K562 (cell line): ENCODE measurements at regions not wholly inside any gene's neighbourhood (a gene's known extent, or its start where the extent isn't known, plus 50 kb on each side); places are given as distances from the start of the nearest gene placed in this dataset.

Source experiments
- ATAC-seq: fragments of 200-7000 bp; cut with Tn5 transposase; 3 replicates; pipeline ENCODE4 v1.9.1; 2020; ENCODE audit warnings: moderate library complexity
- BruUV-seq: library from RNA; stranded (reverse); fragments of 400-500 nt; replicated peaks from 2 replicates; lab custom pipeline; 2021; lab: Mats Ljungman, UMichigan
- CTCF ChIA-PET: fragments of 300-600 bp; formaldehyde crosslinking; extraction: SDS; loops from one replicate; lab custom pipeline; 2021; ENCODE audit warnings: low intra/inter-chr PET ratio; lab: Yijun Ruan, JAX
- POLR2A ChIA-PET: fragments of 300-600, 350-650 bp; sonication (Branson Sonifier 250); formaldehyde crosslinking; extraction: SDS; loops from one replicate; lab custom pipeline; 2021; ENCODE audit warnings: antibody characterized with exemption, inconsistent platforms; lab: Yijun Ruan, JAX
- DNase-seq, 4 experiments: peaks; one replicate each; pipeline versions ENCODE4 v3.0.0 to v3.0.0-alpha.2; 2011 to 2018; ENCODE audit warnings: low spot score in 3 of 4, mixed read lengths in 3 of 4; ENCODE audit errors: extremely low read depth in 1 of 4
- FAIRE-seq: peaks from 2 replicates; lab custom pipeline; 2011; peaks lifted over from hg19 to GRCh38; lab: Jason Lieb, UNC
- H2AFZ ChIP-seq: 2 replicates; pipeline ENCODE4 v1.6.0; 2011; ENCODE audit warnings: low read depth, low read length, control low read depth, inconsistent platforms
- H3K27ac ChIP-seq: fragments of 200-600 bp; 3 replicates; pipeline ENCODE4 v1.8.0; 2011; ENCODE audit warnings: low read depth, mild to moderate bottlenecking, control low read depth, inconsistent platforms, low read length, moderate library complexity, mixed read lengths; ENCODE audit errors: extremely low read depth
- H3K27me3 ChIP-seq, 2 experiments: fragments of 300-600 bp in 1 of 2; 2 replicates in 1 of 2; 3 replicates in 1 of 2; pipeline versions ENCODE4 v1.6.0 to v1.8.0; 2011; ENCODE audit warnings: inconsistent platforms in 2 of 2, low read length in 2 of 2, mild to moderate bottlenecking in 1 of 2, mixed read lengths in 1 of 2, moderate library complexity in 1 of 2; ENCODE audit not compliant: control insufficient read depth in 2 of 2, insufficient read depth in 2 of 2
- H3K36me3 ChIP-seq: fragments of 300-600 bp; 3 replicates; pipeline ENCODE4 v1.8.0; 2011; ENCODE audit warnings: mild to moderate bottlenecking, low read length, inconsistent platforms; ENCODE audit not compliant: control insufficient read depth, insufficient read depth
- H3K4me1 ChIP-seq, 2 experiments: fragments of 200-600 bp in 1 of 2; replicated peaks in 1 of 2; 2 replicates in 1 of 2; 3 replicates in 1 of 2; pipeline versions ENCODE4 v1.5.1 to v1.8.0; 2011; ENCODE audit warnings: inconsistent platforms in 2 of 2, low read length in 2 of 2, mild to moderate bottlenecking in 1 of 2, mixed read lengths in 1 of 2, moderate library complexity in 1 of 2; ENCODE audit not compliant: control insufficient read depth in 2 of 2, insufficient read depth in 2 of 2
- H3K4me2 ChIP-seq: 2 replicates; pipeline ENCODE4 v1.6.1; 2011; ENCODE audit warnings: low read length, control low read depth, inconsistent platforms, mixed read lengths; ENCODE audit not compliant: insufficient read depth
- H3K4me3 ChIP-seq: fragments of 200-600 bp; sonication (generic), shearing (Covaris generic); 2 replicates; pipeline ENCODE4 v1.5.1; 2016; ENCODE audit warnings: control low read depth, inconsistent platforms
- H3K79me2 ChIP-seq: fragments of 200-600 bp; 3 replicates; pipeline ENCODE4 v1.8.0; 2011; ENCODE audit warnings: low read length, inconsistent platforms; ENCODE audit not compliant: control insufficient read depth, insufficient read depth
- H3K9ac ChIP-seq, 2 experiments: 2 replicates each; pipeline versions ENCODE4 v1.6.0 to v1.6.1; 2011; ENCODE audit warnings: low read depth in 2 of 2, low read length in 2 of 2, control low read depth in 1 of 2, inconsistent platforms in 1 of 2, mild to moderate bottlenecking in 1 of 2, mixed read lengths in 1 of 2; ENCODE audit not compliant: insufficient read depth in 1 of 2
- H3K9me1 ChIP-seq: one replicate; pipeline ENCODE4 v1.6.0; 2011; ENCODE audit warnings: inconsistent platforms, mild to moderate bottlenecking, low read length, moderate library complexity; ENCODE audit not compliant: control insufficient read depth, insufficient read depth
- H3K9me3 ChIP-seq: replicated peaks from 2 replicates; pipeline ENCODE4 v1.5.1; 2011; ENCODE audit warnings: low read depth, low read length, inconsistent platforms; ENCODE audit not compliant: control insufficient read depth, insufficient read depth
- H4K20me1 ChIP-seq: replicated peaks from 2 replicates; pipeline ENCODE4 v1.6.1; 2011; ENCODE audit warnings: low read length, inconsistent platforms, mixed read lengths; ENCODE audit not compliant: control insufficient read depth, insufficient read depth
- GABPB1 ChIP-seq: sonication (generic); formaldehyde crosslinking; IDR thresholded peaks from 2 replicates; pipeline ENCODE4 v1.8.0; 2022; ENCODE audit warnings: mild to moderate bottlenecking, missing genetic modification reagents
- NFATC3 ChIP-seq: fragments of 450-650 bp; IDR thresholded peaks from 2 replicates; pipeline ENCODE4 v1.6.1; 2017; ENCODE audit warnings: mild to moderate bottlenecking
- NUFIP1 ChIP-seq: fragments of 450-650 bp; IDR thresholded peaks from 2 replicates; pipeline ENCODE4 v1.6.1; 2018; ENCODE audit not compliant: partially characterized antibody
- SRSF3 ChIP-seq: fragments of 200-400 bp; formaldehyde crosslinking; IDR thresholded peaks from 2 replicates; pipeline ENCODE4 v1.6.1; 2016; ENCODE audit warnings: mild to moderate bottlenecking, low read length, moderate library complexity; ENCODE audit not compliant: insufficient read depth
- ZFP30 ChIP-seq: fragments of 250-450 bp; sonication (Bioruptor Pico); IDR thresholded peaks from 2 replicates; pipeline ENCODE4 v1.8.0; 2022; ENCODE audit warnings: moderate library complexity, mild to moderate bottlenecking, inconsistent platforms, borderline replicate concordance
- ZNF311 ChIP-seq: fragments of 250-450 bp; sonication (Bioruptor Pico); IDR thresholded peaks from 2 replicates; pipeline ENCODE4 v1.4.0; 2020; ENCODE audit warnings: mild to moderate bottlenecking, moderate library complexity
- ZNF609 ChIP-seq: sonication (generic); formaldehyde crosslinking; IDR thresholded peaks from 2 replicates; pipeline ENCODE4 v1.8.1; 2023; ENCODE audit warnings: missing genetic modification reagents, mild to moderate bottlenecking, borderline replicate concordance
- ZNF830 ChIP-seq: fragments of 250-450 bp; sonication (Bioruptor Pico); IDR thresholded peaks from 2 replicates; pipeline ENCODE4 v1.5.0; 2021; ENCODE audit warnings: mild to moderate bottlenecking
- WGBS: fragments of 100-300 bp; shearing (Covaris generic); methylation state at CpG from one replicate; pipeline ENCODE4 v1.1.6; 2016; ENCODE audit warnings: low coverage, mixed read lengths; ENCODE audit not compliant: insufficient coverage; ENCODE audit errors: missing lambda C conversion rate; 5-methylcytosine and 5-hydroxymethylcytosine counted together
- in situ Hi-C: fragments of 300-500 bp; cut with MboI; formaldehyde crosslinking; loops from 4 replicates; pipeline ENCODE4 v1.15.0; 2018; ENCODE audit warnings: inconsistent platforms, mixed read lengths
- intact Hi-C: fragments of 100-400 bp; cut with micrococcal nuclease; formaldehyde crosslinking; loops from 2 replicates; pipeline ENCODE4 v1.14.2; 2022
- TF ChIP-seq, protein P1 (sequence below): sonication (generic); formaldehyde crosslinking; IDR thresholded peaks from 2 replicates; pipeline ENCODE4 v1.8.0; 2023; ENCODE audit warnings: mild to moderate bottlenecking, missing genetic modification reagents
- TF ChIP-seq, protein P2 (sequence below): fragments of 200-800 bp; sonication (Bioruptor generic); IDR thresholded peaks from 2 replicates; pipeline ENCODE4 v1.6.1; 2017; ENCODE audit warnings: missing genetic modification characterization, missing compliant biosample characterization
- TF ChIP-seq, protein P3 (sequence below): sonication (generic); formaldehyde crosslinking; IDR thresholded peaks from 2 replicates; pipeline ENCODE4 v1.5.0; 2020; ENCODE audit warnings: missing genetic modification reagents

DNA sequence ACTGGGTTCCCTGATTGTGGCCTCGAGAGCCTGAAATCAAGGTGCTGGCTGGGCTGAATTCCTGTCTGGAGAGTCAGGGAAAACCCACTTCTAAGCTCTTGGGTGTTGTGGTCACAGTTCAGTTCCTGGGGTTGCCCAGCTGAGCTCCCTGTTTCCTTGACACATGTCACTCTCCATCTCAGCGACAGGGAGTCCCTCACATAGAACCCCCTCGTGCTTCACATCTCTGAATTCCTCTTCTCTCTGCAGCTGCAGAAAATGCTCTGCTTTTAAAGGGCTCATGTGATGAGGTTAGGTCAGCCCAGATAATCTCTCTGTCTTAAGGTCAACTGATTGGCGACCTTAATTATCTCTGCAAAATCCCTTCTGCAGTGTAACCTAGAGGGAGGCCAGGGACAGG, 53.5 kb upstream of the NFIL3 start:
- intact Hi-C loops (no loop called here), in situ Hi-C loops (no loop called here)
- no peak overlapping the region for H2AFZ ChIP-seq
- CTCF ChIA-PET, result no interaction called here
- H3K36me3 ChIP-seq, result no peaks in the 10 kb centered on the region
- FAIRE-seq (no peak), ATAC-seq (no peak), DNase-seq (no peak)
- H4K20me1 ChIP-seq, result no peaks in the 10 kb centered on the region
- H3K27ac ChIP-seq, result no peak overlapping the region
- POLR2A ChIA-PET, result no interaction called here
- no peaks in the 10 kb centered on the region for H3K4me1 ChIP-seq
- H3K4me2 ChIP-seq, result no peak overlapping the region
- no peaks in the 10 kb centered on the region for H3K9me3 ChIP-seq
- H3K79me2 ChIP-seq, result no peaks in the 10 kb centered on the region
- BruUV-seq, result no TSS peak
- 0% methylated on average over 4 of the region's 4 CpGs for WGBS
- H3K27me3 ChIP-seq, result peaks cover 3 to 10% of the 10 kb centered on the region in 2 experiments; a peak in 3 of 5 replicates
- H3K9me1 ChIP-seq, result no peaks in the 10 kb centered on the region
- no peak overlapping the region for H3K4me3 ChIP-seq
- H3K9ac ChIP-seq, result no peak overlapping the region
- TF ChIP-seq, protein P1, sequence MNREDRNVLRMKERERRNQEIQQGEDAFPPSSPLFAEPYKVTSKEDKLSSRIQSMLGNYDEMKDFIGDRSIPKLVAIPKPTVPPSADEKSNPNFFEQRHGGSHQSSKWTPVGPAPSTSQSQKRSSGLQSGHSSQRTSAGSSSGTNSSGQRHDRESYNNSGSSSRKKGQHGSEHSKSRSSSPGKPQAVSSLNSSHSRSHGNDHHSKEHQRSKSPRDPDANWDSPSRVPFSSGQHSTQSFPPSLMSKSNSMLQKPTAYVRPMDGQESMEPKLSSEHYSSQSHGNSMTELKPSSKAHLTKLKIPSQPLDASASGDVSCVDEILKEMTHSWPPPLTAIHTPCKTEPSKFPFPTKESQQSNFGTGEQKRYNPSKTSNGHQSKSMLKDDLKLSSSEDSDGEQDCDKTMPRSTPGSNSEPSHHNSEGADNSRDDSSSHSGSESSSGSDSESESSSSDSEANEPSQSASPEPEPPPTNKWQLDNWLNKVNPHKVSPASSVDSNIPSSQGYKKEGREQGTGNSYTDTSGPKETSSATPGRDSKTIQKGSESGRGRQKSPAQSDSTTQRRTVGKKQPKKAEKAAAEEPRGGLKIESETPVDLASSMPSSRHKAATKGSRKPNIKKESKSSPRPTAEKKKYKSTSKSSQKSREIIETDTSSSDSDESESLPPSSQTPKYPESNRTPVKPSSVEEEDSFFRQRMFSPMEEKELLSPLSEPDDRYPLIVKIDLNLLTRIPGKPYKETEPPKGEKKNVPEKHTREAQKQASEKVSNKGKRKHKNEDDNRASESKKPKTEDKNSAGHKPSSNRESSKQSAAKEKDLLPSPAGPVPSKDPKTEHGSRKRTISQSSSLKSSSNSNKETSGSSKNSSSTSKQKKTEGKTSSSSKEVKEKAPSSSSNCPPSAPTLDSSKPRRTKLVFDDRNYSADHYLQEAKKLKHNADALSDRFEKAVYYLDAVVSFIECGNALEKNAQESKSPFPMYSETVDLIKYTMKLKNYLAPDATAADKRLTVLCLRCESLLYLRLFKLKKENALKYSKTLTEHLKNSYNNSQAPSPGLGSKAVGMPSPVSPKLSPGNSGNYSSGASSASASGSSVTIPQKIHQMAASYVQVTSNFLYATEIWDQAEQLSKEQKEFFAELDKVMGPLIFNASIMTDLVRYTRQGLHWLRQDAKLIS, result no peak
- TF ChIP-seq GABPB1 (CRISPR knock-in tag) (no peak), ZNF609 (CRISPR knock-in tag) (no peak), ZFP30 (CRISPR knock-in tag) (no peak), NUFIP1 (no peak), ZNF830 (CRISPR knock-in tag) (no peak), ZNF311 (CRISPR knock-in tag) (no peak), SRSF3 (no peak), NFATC3 (no peak)
- TF ChIP-seq, protein P2, sequence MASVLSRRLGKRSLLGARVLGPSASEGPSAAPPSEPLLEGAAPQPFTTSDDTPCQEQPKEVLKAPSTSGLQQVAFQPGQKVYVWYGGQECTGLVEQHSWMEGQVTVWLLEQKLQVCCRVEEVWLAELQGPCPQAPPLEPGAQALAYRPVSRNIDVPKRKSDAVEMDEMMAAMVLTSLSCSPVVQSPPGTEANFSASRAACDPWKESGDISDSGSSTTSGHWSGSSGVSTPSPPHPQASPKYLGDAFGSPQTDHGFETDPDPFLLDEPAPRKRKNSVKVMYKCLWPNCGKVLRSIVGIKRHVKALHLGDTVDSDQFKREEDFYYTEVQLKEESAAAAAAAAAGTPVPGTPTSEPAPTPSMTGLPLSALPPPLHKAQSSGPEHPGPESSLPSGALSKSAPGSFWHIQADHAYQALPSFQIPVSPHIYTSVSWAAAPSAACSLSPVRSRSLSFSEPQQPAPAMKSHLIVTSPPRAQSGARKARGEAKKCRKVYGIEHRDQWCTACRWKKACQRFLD, result no peak
- TF ChIP-seq, protein P3, sequence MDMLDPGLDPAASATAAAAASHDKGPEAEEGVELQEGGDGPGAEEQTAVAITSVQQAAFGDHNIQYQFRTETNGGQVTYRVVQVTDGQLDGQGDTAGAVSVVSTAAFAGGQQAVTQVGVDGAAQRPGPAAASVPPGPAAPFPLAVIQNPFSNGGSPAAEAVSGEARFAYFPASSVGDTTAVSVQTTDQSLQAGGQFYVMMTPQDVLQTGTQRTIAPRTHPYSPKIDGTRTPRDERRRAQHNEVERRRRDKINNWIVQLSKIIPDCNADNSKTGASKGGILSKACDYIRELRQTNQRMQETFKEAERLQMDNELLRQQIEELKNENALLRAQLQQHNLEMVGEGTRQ, result no peak
